GM12872 (cell line): ENCODE measurements at regions not wholly inside any gene's neighbourhood (a gene's known extent, or its start where the extent isn't known, plus 50 kb on each side); places are given as distances from the start of the nearest gene placed in this dataset.

Experiments used
- CTCF ChIP-seq: IDR thresholded peaks from 3 replicates; pipeline ENCODE4 v1.5.1; 2011; ENCODE audit warnings: low read depth, mild to moderate bottlenecking, low read length, moderate library complexity; ENCODE audit not compliant: insufficient read depth

GRCh38 chr17:79243996-79244395 lies 169.4 kb downstream of the ENGASE start:
- TF ChIP-seq CTCF, result no peak

- TF ChIP-seq CTCF, result no peak
These were observed 169.0 kb downstream of the ENGASE start for GRCh38 chr17:79243603-79243990.

GRCh38 chr17:79242873-79243602 lies 168.4 kb downstream of the ENGASE start:
- TF ChIP-seq CTCF, result no peak

- TF ChIP-seq CTCF, result no peak
These were observed 167.8 kb downstream of the ENGASE start for GRCh38 chr17:79242393-79242792.

- TF ChIP-seq CTCF, result no peak
These were observed 167.0 kb downstream of the ENGASE start for GRCh38 chr17:79241616-79242015.

GRCh38 chr17:79239205-79239604 lies 164.6 kb downstream of the ENGASE start:
- TF ChIP-seq CTCF, result no peak

- no peak for TF ChIP-seq CTCF
These were observed 162.9 kb downstream of the ENGASE start for GRCh38 chr17:79237448-79238053.
